HG03565 (cell line): ENCODE measurements at regions not wholly inside any gene's neighbourhood (a gene's known extent, or its start where the extent isn't known, plus 50 kb on each side); places are given as distances from the start of the nearest gene placed in this dataset.

Experiments used
- ATAC-seq: cut with Tn5 transposase; IDR thresholded peaks from one replicate; pipeline ENCODE4 v1.9.1; 2021; ENCODE audit warnings: mild to moderate bottlenecking, moderate library complexity; ENCODE audit not compliant: unreplicated experiment

GRCh38 chr6:40803897-40804702, 216.9 kb upstream of the LRFN2 start:
- no peak for ATAC-seq

GRCh38 chr6:40802481-40802880, 215.3 kb upstream of the LRFN2 start:
- ATAC-seq, result no peak

- no peak for ATAC-seq
Measured at GRCh38 chr6:40799296-40800140, 212.4 kb upstream of the LRFN2 start.

DNA sequence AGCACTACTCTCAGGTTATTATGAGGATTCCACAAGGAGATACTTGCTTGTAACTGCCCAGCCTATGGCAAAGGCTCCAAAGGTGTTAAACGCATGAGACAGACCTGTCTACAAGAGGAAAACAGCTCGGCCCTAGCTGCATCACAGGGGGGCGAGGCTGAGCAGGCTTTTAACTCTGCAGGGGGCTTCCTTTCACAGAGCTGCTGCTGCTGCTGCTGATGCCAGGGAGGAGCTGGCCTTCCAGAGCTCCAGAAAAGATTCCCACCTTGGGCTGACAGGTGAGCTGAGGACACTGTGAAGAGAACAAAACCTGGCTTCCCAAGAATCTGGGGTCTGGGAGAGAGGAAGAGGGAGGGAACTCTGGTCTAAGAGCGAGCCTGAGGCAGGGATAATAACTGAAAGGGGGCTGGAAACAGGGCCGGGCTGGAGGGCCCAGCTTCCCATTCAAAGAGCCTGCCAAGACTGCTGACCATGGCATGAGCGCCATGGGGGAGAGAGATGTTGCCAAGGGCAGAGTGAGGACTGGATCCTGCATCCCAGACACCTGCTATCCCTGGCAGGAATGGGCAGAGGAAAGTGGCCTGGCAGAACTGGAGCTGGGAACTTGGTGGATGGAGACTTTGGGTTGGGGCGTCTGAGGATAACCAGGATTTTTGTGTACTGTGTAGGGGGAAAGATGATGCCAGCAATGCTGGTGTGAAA, 211.1 kb upstream of the LRFN2 start:
- no peak for ATAC-seq

DNA sequence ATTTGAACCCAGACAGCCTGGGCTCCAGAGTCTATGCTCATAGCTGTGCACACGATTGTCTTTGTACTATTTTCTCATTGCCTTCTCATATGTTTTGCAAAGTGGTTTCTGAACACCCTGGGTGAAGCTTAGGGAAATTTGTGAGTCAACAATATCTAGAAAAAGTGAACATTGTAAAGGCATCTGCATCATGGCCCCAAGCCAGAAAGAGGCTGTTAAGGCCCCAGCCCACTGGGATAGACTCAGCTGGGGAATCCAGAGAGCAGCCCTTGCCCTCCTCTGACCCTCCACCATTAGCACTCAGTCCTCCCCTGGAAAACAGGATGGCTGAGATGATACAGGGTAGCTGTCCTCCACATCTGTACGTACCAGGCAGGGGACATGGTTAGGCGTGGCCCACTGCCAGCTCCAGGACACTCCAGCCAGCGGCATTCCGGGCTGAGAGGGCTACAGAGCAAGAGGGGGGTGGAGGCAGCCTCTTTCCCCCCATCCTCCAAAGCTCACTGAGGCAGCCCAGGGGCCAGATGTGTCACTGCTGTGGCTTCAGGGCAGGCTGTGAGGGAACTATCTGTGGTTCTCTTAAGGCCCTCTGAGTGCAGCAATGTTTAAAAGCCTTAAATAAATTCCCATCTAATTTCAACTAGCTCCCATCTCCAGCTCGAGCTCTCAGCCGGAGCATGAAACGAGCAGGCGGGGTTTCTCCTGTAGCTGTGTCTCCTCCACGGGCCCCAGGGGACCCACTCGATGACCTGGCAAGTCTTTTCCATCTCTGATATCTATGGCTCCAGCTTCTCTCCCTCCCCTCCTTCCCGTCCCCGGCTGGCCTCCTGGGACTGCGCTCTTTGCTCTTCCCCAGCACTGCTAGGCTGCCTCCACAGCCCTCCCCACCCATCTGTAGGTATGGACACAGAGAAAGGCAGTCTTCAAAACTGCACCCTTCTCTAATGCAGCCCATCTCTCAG, 209.4 kb upstream of the LRFN2 start:
- no peak for ATAC-seq

DNA sequence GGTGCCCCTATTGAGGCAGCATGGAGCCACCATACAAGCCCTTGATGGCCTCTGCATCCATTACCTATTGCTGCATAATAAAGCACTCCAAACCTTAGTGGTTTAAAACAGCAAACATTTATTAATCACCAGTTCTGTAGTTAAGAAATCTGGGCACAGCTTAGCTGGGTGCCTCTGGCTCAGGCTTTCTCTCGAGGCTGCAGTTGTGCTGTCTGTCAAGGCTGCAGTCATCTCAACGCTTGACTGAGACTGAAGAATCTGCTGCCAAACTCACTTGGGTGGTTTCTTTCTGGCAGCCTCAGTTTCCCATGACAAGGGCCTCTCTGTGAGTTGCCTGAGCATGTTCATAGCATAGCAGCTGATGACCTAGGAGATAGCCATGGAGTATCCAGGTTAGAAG, 207.4 kb upstream of the LRFN2 start:
- no peak for ATAC-seq

GRCh38 chr6:40792183-40792582, 205.0 kb upstream of the LRFN2 start:
- ATAC-seq, result no peak

DNA sequence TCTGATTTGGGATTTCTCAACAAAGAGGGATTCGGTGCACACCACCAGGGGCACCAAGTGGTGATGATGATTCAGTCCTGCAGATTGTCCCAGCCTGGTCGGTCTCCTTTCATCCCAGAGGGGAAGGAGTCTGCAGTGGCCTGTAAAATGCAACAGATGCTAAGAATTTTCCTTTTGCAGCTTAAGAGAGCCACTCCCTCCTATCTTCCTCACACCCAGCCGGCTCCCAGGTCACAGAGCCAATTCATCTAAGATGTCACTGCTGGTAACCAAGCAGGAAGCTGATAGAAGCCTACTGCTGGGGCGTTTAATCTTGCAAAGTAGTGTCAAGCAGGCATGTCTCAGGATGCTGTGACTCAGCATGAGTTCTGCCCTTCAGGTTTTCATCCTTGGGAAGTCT, 203.8 kb upstream of the LRFN2 start:
- no peak for ATAC-seq

- no peak for ATAC-seq
Measured at GRCh38 chr6:40788661-40789655, 201.8 kb upstream of the LRFN2 start.

DNA sequence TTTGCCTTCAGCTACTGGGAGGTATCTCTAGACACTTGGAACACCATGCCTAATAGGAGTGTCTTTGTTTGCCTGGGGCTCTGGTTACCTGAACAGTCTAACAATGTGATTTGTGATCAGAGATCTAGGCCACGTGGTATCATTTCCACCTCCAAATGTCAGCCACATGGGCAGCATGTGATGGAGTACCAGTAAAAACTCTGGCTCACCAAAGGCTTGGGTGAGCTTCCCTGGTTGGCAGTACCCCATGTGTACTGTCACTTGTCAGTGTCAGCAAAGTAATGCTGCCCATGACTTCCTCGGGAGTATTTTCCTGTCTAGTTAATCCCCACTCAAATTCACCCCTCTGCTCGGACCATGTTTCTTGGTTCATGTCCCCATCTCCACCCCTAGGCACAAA, 195.2 kb upstream of the LRFN2 start:
- ATAC-seq, result no peak

DNA sequence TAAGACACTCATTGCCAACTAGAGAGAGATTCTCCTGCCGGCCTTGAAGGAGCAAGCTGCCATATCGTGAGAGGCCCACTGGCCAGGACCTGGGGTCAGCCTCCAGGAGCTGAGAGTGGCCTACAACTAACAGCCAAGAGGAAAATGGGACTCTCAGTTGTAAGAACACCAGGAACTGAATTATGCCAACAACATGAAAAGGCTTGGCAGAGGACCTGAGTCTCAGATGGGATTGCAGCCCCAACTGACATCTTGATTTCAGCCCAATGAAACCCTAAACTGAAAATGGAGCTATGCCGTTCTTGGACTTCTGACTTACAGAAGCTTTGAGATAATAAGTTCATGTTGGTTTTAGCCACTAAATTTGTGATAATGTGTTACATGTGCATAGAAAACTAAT, 193.5 kb upstream of the LRFN2 start:
- no peak for ATAC-seq

GRCh38 chr6:40779409-40779808, 192.2 kb upstream of the LRFN2 start:
- no peak for ATAC-seq

- no peak for ATAC-seq
Measured at GRCh38 chr6:40778918-40779317, 191.8 kb upstream of the LRFN2 start.

GRCh38 chr6:40778196-40778595, 191.0 kb upstream of the LRFN2 start:
- ATAC-seq, result no peak

- ATAC-seq, result no peak
Measured at GRCh38 chr6:40774932-40775331, 187.8 kb upstream of the LRFN2 start.

DNA sequence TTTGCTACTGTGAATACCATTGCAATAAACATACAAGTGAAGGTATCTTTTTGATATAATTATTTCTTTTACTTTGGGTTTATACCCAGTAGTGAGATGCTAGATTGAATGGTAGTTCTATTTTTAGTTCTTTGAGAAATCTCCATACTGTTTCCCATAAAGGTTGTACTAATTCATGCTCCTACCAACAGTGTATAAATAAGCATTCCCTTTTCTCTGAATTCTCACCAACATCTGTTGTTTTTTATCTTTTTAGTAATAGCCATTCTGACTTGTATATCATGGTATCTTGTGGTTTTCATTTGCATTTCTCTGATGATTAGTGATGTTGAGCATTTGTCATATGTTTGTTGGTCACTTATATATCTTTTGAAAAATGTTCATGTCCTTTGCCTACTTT, 183.6 kb upstream of the LRFN2 start:
- no peak for ATAC-seq

- ATAC-seq, result no peak
Measured at GRCh38 chr6:40764726-40765125, 177.6 kb upstream of the LRFN2 start.

DNA sequence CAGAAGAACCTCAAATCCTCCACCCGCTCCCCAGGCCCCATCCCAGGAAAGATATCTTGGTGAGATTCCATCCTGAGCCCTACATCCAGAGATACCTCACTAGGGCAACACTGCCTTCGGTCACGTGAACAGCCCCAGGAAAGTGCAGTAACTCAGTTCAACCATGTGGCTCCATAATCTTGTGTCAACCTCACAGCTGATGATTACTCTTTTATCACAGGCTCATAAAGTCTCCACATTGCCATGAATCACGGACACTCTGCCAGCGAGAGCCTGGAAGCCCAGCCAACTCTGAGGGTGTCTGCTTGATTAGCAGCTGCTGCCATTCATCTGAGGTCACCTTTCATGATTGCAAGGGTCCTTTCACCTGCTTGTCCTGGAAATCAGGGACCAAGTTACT, 175.8 kb upstream of the LRFN2 start:
- ATAC-seq, result no peak

- ATAC-seq, result no peak
Measured at GRCh38 chr6:40760887-40761286, 173.7 kb upstream of the LRFN2 start.
